ENCODE measurements at regions not wholly inside any gene's neighbourhood (a gene's known extent, or its start where the extent isn't known, plus 50 kb on each side); places are given as distances from the start of the nearest gene placed in this dataset.

GRCh38 chr20:6914986-6915385 is 147.5 kb downstream of the BMP2 start:
- TF ChIP-seq, protein P1, sequence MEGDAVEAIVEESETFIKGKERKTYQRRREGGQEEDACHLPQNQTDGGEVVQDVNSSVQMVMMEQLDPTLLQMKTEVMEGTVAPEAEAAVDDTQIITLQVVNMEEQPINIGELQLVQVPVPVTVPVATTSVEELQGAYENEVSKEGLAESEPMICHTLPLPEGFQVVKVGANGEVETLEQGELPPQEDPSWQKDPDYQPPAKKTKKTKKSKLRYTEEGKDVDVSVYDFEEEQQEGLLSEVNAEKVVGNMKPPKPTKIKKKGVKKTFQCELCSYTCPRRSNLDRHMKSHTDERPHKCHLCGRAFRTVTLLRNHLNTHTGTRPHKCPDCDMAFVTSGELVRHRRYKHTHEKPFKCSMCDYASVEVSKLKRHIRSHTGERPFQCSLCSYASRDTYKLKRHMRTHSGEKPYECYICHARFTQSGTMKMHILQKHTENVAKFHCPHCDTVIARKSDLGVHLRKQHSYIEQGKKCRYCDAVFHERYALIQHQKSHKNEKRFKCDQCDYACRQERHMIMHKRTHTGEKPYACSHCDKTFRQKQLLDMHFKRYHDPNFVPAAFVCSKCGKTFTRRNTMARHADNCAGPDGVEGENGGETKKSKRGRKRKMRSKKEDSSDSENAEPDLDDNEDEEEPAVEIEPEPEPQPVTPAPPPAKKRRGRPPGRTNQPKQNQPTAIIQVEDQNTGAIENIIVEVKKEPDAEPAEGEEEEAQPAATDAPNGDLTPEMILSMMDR (IDR thresholded peaks at IDR 0.05), result no peak
- no peak for TF ChIP-seq POLR2A (IDR thresholded peaks at IDR 0.05)

All from uterus (tissue), 2 donors.